ENCODE measurements at regions not wholly inside any gene's neighbourhood (a gene's known extent, or its start where the extent isn't known, plus 50 kb on each side); places are given as distances from the start of the nearest gene placed in this dataset.

DNA sequence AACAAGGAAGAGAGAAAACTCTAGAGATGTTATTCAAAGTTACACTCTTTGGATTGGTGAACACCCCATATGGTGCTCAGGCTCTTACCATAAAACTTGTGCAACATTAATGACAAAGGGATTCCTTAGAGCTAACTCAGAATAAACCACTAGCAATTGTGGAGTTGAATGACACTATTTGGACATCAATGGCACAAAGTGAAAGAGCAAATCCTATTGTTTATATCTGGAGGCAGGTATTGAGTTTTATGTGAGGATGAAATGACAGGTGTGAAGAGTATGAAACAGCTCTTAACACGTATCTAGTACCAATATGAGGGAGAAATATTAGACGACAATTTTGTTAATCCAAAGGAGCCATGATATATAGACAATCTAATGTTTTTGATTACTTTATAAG is 584.9 kb upstream of the PBX1 start:
- TF ChIP-seq, protein P1, sequence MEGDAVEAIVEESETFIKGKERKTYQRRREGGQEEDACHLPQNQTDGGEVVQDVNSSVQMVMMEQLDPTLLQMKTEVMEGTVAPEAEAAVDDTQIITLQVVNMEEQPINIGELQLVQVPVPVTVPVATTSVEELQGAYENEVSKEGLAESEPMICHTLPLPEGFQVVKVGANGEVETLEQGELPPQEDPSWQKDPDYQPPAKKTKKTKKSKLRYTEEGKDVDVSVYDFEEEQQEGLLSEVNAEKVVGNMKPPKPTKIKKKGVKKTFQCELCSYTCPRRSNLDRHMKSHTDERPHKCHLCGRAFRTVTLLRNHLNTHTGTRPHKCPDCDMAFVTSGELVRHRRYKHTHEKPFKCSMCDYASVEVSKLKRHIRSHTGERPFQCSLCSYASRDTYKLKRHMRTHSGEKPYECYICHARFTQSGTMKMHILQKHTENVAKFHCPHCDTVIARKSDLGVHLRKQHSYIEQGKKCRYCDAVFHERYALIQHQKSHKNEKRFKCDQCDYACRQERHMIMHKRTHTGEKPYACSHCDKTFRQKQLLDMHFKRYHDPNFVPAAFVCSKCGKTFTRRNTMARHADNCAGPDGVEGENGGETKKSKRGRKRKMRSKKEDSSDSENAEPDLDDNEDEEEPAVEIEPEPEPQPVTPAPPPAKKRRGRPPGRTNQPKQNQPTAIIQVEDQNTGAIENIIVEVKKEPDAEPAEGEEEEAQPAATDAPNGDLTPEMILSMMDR (IDR thresholded peaks at IDR 0.05), result no peak
- TF ChIP-seq, protein P2, sequence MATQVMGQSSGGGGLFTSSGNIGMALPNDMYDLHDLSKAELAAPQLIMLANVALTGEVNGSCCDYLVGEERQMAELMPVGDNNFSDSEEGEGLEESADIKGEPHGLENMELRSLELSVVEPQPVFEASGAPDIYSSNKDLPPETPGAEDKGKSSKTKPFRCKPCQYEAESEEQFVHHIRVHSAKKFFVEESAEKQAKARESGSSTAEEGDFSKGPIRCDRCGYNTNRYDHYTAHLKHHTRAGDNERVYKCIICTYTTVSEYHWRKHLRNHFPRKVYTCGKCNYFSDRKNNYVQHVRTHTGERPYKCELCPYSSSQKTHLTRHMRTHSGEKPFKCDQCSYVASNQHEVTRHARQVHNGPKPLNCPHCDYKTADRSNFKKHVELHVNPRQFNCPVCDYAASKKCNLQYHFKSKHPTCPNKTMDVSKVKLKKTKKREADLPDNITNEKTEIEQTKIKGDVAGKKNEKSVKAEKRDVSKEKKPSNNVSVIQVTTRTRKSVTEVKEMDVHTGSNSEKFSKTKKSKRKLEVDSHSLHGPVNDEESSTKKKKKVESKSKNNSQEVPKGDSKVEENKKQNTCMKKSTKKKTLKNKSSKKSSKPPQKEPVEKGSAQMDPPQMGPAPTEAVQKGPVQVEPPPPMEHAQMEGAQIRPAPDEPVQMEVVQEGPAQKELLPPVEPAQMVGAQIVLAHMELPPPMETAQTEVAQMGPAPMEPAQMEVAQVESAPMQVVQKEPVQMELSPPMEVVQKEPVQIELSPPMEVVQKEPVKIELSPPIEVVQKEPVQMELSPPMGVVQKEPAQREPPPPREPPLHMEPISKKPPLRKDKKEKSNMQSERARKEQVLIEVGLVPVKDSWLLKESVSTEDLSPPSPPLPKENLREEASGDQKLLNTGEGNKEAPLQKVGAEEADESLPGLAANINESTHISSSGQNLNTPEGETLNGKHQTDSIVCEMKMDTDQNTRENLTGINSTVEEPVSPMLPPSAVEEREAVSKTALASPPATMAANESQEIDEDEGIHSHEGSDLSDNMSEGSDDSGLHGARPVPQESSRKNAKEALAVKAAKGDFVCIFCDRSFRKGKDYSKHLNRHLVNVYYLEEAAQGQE (IDR thresholded peaks at IDR 0.05; ENCODE audit: insufficient read depth in 1 of 2, low read depth in 2 of 2, low read length in 1 of 2), result no peak
- TF ChIP-seq POLR2AphosphoS5 (IDR thresholded peaks at IDR 0.05; ENCODE audit: low read depth, low read length), result no peak
